Progenitor cell of endocrine pancreas (in vitro differentiated cells): ENCODE measurements at regions not wholly inside any gene's neighbourhood (a gene's known extent, or its start where the extent isn't known, plus 50 kb on each side); places are given as distances from the start of the nearest gene placed in this dataset.

Experiments
- DNase-seq: peaks from one replicate; pipeline ENCODE4 v3.0.0; 2021; ENCODE audit warnings: low spot score; ENCODE audit not compliant: unreplicated experiment
- H3K27ac Mint-ChIP-seq: 2 replicates; pipeline ENCODE4 v1.8.0; 2021; ENCODE audit warnings: mild to moderate bottlenecking, moderate library complexity, mixed read lengths
- H3K27me3 Mint-ChIP-seq: 2 replicates; pipeline ENCODE4 v1.8.0; 2021; ENCODE audit warnings: mixed read lengths
- H3K36me3 Mint-ChIP-seq: 2 replicates; pipeline ENCODE4 v1.8.0; 2022; ENCODE audit warnings: mixed read lengths; ENCODE audit not compliant: insufficient read depth
- H3K4me1 Mint-ChIP-seq: 2 replicates; pipeline ENCODE4 v1.8.0; 2021; ENCODE audit warnings: low read depth, mixed read lengths
- H3K4me3 Mint-ChIP-seq: 2 replicates; pipeline ENCODE4 v1.8.0; 2021; ENCODE audit warnings: low read depth, mild to moderate bottlenecking, moderate library complexity, mixed read lengths
- H3K9me3 Mint-ChIP-seq: 2 replicates; pipeline ENCODE4 v1.8.0; 2021; ENCODE audit warnings: low read depth, mixed read lengths
- TF ChIP-seq, protein P1 (sequence below): fragments of 200-600 bp; sonication (generic); IDR thresholded peaks from one replicate; pipeline ENCODE4 v1.5.0; 2021; ENCODE audit warnings: antibody characterized with exemption, mild to moderate bottlenecking; ENCODE audit not compliant: unreplicated experiment

DNA sequence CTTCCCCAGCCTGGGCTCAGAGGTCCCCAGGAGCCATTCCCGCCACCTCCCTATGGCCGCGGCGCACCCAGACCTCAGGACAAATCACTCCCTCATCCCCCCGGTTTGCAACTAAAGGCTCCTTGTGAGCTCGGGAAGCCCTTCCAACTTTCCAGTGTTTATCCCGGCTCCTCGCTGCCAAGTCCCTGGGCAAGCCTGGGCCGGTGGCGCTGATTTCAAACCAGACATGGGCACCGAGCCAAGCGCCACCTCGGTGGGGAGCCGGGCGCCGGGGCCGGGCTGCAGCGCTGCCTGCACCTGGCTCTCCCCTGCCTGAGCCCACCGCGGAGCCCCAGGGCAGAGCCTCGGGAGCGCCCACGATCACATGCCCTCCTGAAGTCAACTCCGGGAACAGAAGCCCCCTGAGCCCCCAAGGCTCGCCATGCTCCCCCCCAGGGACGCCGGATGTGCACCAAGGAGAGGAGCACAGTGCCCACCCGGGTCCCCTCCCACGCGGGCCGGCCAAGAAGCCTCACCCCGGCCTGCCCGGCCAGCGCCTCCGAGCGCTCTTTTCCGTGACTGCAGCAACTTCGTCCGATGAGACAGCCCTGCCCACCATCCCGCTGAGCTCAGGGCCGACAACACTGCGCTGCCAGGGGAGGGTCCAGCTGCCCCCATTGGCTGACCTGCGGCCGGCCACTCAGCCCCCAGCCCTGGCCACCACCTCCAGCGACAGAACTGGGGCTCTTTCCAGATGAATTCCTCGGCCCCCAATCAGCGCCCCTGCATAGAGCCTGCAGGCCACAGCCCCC, 50.0 kb downstream of the NCOR2 start:
- Mint-ChIP-seq H3K27ac (no peak overlapping the region), H3K36me3 (peaks cover 10% of the 10 kb centered on the region), H3K4me3 (no peak overlapping the region), H3K4me1 (peaks cover 28% of the 10 kb centered on the region), H3K27me3 (no peaks in the 10 kb centered on the region), H3K9me3 (no peaks in the 10 kb centered on the region)
- TF ChIP-seq, protein P1, sequence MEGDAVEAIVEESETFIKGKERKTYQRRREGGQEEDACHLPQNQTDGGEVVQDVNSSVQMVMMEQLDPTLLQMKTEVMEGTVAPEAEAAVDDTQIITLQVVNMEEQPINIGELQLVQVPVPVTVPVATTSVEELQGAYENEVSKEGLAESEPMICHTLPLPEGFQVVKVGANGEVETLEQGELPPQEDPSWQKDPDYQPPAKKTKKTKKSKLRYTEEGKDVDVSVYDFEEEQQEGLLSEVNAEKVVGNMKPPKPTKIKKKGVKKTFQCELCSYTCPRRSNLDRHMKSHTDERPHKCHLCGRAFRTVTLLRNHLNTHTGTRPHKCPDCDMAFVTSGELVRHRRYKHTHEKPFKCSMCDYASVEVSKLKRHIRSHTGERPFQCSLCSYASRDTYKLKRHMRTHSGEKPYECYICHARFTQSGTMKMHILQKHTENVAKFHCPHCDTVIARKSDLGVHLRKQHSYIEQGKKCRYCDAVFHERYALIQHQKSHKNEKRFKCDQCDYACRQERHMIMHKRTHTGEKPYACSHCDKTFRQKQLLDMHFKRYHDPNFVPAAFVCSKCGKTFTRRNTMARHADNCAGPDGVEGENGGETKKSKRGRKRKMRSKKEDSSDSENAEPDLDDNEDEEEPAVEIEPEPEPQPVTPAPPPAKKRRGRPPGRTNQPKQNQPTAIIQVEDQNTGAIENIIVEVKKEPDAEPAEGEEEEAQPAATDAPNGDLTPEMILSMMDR, result no peak
- DNase-seq, result no peak

DNA sequence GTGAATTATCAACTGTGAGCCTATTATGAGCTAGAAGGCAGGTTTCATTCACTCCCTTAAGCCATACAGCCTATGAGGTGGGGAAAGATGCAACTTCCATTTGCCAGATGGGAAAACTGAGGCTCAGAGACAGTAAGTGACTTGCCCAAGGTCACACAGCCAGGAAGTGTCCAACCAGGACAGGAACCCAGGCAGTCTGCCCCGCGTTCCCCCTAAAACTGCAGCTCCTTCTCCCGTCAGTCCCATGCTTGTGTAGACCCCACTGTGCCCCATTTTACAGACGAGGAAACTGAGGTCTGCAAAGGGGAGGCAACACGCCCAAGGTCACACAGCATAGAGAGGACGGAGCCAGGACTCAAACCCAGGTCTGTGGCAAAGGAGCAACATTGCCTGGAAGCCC, 50.6 kb downstream of the NCOR2 start:
- H3K4me1 Mint-ChIP-seq, result peaks cover 28% of the 10 kb centered on the region
- TF ChIP-seq, protein P1, result no peak

DNA sequence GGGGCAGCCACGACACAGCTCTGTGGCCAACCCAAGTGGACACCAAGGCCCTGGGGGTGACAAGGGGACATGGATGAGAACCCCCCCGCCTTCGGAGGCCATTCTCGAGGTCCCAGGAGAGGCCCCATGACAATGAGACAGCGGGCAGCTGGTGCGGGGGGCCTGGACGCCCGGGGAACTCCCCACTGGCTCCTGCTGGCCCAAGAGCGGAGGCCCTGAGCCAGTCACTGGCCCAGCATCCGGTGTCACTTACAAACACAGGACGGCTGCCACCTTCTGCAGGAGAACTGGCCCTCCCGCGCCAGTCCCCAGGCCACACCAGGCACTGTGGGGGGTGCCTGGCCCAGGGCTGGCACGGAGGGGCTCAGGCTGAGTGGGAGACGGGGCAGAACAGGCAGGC, 51.4 kb downstream of the NCOR2 start:
- TF ChIP-seq, protein P1, result no peak
- Mint-ChIP-seq H3K9me3 (no peaks in the 10 kb centered on the region), H3K27me3 (no peaks in the 10 kb centered on the region), H3K36me3 (peaks cover 7% of the 10 kb centered on the region), H3K27ac (peak overlapping the region; percentile 46), H3K4me3 (no peak overlapping the region), H3K4me1 (peaks cover 28% of the 10 kb centered on the region)
- no peak for DNase-seq

More for the DNA sequence above, 50.6 kb downstream of the NCOR2 start:
- H3K4me3 Mint-ChIP-seq, result no peak overlapping the region
- H3K27ac Mint-ChIP-seq, result no peak overlapping the region
- H3K36me3 Mint-ChIP-seq, result peaks cover 7% of the 10 kb centered on the region
- H3K9me3 Mint-ChIP-seq, result no peaks in the 10 kb centered on the region
- no peak for DNase-seq
- H3K27me3 Mint-ChIP-seq, result no peaks in the 10 kb centered on the region

DNA sequence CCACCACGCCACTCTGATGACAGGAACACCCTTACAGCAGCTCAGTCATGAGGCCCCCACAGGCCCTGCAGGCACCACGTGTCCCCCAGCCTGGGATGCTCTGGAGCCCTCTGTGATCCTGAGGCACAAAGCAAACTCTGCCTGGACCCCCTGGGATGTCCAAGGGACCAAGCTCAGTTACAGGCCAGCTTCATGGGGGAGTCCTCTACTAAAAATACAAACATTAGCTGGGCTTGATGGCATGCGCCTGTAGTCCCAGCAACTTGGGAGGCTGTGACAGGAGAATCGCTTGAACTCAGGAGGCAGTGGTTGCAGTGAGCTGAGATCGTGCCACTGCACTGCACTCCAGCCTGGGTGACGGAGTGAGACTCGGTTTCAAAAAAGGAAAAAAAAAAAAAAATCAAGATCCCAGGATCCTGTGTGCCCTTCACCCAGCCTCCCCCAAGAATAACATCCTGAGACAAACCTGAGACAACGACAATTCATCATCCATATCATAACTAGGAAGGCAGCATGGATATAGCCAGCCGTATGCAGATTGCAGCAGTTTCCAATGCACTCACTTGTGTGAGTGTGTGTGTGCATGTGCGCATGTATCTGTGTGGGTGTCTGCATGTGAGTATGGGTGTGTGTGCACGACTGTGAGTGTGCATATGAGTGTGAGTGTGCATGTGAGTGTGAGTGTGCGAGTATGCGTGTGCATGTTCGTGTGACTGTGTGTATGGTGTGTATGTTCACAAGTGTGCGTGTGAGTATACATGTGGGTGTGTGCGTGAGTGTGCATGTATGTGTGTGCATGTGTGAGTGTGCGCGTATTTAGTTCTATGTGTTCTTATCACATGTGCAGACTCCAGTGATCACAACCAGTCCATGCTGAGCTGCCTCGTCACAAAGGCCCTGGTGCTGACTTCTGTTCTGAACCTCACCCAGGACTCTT, 52.1 kb downstream of the NCOR2 start:
- Mint-ChIP-seq H3K27me3 (no peaks in the 10 kb centered on the region), H3K27ac (peak overlapping the region; percentile 46), H3K4me1 (peaks cover 30% of the 10 kb centered on the region), H3K9me3 (no peaks in the 10 kb centered on the region), H3K4me3 (no peak overlapping the region), H3K36me3 (peaks cover 7% of the 10 kb centered on the region)
- TF ChIP-seq, protein P1, result no peak
- DNase-seq, result no peak

DNA sequence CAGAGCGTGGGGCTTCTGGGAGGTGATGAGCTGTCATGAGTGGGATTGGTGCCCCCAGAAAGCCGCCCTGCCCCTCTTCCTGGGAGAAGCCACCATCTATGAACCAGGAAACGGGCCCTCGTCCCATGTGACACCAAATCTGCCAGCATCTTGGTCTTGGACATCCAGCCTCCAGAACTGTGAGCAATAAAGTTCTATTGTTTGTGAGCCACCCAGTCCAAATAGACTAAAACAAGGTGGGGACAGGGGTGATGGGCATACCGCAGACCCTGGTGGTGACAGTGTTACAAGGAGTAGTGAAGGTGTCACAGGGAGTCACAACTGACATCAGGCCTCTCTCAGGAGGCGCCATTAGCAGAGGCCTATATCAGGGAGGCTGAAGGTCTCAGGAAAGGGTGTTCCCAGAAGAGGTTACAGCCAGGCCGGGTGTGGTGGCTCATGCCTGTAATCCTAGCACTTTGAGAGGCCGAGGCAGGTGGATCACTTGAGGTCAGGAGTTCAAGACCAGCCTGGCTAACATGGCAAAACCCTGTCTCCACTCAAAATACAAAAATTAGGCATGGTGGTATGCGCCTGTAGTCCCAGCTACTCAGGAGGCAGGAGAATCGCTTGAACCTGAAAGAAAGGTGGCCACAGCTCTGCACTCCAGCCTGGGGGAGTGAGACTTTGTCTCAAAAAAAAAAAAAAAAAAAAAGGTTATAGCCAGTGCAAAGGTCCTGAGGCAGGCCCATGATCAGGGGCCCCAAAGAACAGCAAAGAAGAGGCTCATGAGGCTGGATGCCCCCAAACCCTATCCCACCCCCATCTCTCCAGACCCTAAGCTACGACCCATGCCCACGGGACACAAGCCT, 53.0 kb downstream of the NCOR2 start:
- no peak for DNase-seq
- Mint-ChIP-seq H3K27me3 (no peaks in the 10 kb centered on the region), H3K27ac (peak overlapping the region; percentile 95), H3K9me3 (no peaks in the 10 kb centered on the region), H3K36me3 (peaks cover 7% of the 10 kb centered on the region), H3K4me1 (peaks cover 37% of the 10 kb centered on the region), H3K4me3 (no peak overlapping the region)
- TF ChIP-seq, protein P1, result no peak
